Retinal pigment epithelial cell (primary cell): ENCODE measurements at regions not wholly inside any gene's neighbourhood (a gene's known extent, or its start where the extent isn't known, plus 50 kb on each side); places are given as distances from the start of the nearest gene placed in this dataset.
A peak's percentile ranks its signal among the peaks of the same experiment; 100 is the strongest.
"Not testable (repeated sequence)": the region's sequence is repeated elsewhere in the genome, so short reads cannot be mapped to it uniquely, and the experiment has no call there.

ENCODE experiments used
- DNase-seq: peaks from one replicate; pipeline ENCODE4 v3.0.0-alpha.2; 2010; ENCODE audit warnings: low read depth
- H3K4me3 ChIP-seq: 2 replicates; pipeline ENCODE4 v1.5.1; 2011; ENCODE audit warnings: mild to moderate bottlenecking, low read length, control low read depth, moderate library complexity
- TF ChIP-seq, protein P1 (sequence below): conservative IDR thresholded peaks from 2 replicates; pipeline ENCODE4 v1.5.1; 2011; ENCODE audit warnings: low read depth, low read length, control low read depth, inconsistent platforms

DNA sequence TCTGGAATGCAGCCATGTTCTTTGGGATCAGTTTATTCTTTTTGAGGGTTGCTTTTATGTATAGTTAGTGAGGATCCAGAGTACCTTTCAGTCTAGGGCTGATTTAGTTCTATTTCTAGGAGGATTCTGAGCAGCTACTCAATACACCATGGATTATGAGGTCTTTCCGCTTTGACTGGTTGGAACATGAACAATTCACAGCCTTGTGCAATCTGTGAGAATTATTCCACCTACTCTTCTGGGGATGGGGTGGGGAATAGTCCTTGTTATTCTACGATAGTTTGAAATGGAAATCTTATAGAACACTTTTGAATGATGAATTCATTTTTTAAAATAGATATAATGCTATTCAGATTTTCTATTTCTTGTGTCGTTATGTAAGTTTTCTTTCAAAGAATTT is 212.3 kb upstream of the ARRDC3 start:
- H3K4me3 ChIP-seq = no peak overlapping the region
- no peak for DNase-seq
- TF ChIP-seq, protein P1, sequence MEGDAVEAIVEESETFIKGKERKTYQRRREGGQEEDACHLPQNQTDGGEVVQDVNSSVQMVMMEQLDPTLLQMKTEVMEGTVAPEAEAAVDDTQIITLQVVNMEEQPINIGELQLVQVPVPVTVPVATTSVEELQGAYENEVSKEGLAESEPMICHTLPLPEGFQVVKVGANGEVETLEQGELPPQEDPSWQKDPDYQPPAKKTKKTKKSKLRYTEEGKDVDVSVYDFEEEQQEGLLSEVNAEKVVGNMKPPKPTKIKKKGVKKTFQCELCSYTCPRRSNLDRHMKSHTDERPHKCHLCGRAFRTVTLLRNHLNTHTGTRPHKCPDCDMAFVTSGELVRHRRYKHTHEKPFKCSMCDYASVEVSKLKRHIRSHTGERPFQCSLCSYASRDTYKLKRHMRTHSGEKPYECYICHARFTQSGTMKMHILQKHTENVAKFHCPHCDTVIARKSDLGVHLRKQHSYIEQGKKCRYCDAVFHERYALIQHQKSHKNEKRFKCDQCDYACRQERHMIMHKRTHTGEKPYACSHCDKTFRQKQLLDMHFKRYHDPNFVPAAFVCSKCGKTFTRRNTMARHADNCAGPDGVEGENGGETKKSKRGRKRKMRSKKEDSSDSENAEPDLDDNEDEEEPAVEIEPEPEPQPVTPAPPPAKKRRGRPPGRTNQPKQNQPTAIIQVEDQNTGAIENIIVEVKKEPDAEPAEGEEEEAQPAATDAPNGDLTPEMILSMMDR = no peak

DNA sequence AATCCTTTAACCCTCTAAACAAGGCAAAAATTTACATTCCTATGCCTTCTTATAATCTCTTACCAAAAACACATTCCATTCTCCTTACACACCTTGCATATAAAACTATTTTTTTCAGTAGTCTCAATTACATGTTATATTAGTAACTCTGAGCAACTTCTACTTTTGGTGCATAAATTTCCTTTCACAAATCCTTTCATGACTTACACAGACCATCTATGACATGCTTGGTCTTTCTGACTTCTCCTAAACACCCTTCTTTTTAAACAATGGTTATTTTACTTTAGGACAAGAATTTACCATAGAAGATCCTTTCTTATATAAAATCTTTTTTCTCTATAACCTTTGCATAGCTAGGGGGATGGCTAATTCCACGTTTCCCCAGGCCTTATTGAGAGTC is 208.0 kb upstream of the ARRDC3 start:
- TF ChIP-seq, protein P1 = no peak
- no peak overlapping the region for H3K4me3 ChIP-seq
- DNase-seq = no peak

DNA sequence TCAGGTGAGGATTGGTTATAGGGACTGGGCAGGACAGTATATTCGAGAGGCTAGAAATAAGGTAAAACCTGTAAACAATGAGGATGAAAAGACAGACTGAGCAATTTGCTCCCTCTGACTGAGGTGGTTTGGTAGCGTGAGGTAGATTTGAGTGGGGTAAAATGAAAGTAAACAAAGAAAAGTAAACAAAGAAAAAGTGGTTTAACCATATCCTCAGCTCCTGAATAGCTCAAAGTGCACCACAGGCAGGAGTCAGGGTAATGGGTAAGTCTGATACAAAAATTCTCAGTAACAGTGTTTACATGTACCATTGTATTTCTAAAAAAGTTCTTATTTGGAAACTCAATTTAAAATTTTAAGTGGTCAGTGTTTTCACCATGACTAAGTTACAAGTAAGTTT is 203.1 kb upstream of the ARRDC3 start:
- H3K4me3 ChIP-seq = no peak overlapping the region
- no peak for DNase-seq
- TF ChIP-seq, protein P1 = no peak

DNA sequence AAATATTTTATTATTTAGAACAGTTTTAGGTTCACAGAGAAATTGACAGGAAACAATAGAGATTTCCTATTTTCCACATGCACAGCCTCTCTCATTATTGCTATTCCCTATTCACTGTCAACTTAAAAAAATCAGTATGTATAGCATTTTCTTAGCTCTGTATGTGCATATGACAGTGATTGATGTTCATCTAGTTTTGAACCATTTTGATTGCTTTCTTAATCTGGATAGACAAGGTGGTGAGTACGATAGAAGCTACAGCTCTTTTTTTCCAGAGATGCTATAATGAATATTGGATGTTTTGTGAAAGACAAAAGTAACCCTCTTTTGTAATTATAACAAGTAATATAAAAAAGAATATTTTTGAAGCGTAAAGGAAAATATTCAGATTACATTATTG is 201.2 kb upstream of the ARRDC3 start:
- TF ChIP-seq, protein P1 = no peak
- H3K4me3 ChIP-seq = no peak overlapping the region
- DNase-seq = no peak

DNA sequence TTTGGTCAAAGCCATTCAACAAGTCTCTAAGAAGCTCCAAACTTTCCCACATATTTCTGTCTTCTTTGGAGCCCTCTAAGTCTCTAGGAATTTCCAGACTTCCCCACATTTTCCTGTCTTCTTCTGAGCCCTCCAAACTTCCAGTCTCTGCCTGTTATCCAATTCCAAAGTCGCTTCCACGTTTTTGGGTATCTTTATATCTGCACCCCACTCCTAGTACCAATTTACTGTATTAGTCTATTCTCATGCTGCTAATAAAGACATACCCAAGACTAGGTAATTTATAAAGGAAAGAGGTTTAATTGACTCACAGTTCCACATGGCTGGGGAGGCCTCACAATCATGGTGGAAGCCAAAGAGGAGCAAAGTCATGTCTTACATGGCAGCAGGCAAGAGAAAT is 182.9 kb upstream of the ARRDC3 start:
- not testable (repeated sequence) for DNase-seq, H3K4me3 ChIP-seq

DNA sequence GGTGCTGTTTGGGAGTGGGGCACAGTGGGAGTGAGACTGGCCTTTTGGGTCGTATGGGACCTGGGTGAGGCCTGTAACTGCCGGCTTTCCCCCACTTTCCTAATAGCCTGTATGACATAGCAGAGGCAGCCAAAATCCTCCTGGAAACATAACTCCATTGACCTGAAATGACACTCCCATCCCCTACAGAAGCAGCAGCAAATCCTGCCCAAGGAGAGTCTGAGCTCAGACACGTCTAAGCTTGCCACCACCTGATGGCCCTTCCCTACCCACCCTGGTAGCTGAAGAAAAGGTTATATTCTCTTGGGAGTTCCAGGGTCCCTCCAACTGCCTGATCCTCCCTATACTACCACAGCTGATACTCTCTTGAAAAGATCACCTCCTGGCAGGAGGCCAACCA is 179.8 kb upstream of the ARRDC3 start:
- no peak overlapping the region for H3K4me3 ChIP-seq
- TF ChIP-seq, protein P1 = no peak
- DNase-seq = no peak

DNA sequence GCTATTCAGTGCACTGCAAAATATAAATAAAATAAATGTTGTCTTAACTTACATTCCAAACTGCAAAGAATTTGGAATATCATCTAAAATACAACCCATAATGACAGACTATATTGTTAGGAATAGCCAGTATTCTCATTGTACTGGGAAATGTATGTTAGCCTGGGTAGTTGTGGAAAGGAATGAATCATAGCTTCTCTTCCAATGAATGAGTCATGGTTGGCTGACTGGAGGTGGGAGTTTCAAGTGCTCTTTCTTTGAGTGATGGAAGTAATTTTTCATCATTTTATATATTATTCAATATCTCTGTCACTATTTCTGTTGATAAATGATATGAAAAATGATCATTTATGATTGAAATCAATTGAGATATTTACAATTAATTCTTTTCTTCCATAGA is 158.6 kb upstream of the ARRDC3 start:
- no peak overlapping the region for H3K4me3 ChIP-seq
- DNase-seq = peak; percentile 19
- TF ChIP-seq, protein P1 = no peak

DNA sequence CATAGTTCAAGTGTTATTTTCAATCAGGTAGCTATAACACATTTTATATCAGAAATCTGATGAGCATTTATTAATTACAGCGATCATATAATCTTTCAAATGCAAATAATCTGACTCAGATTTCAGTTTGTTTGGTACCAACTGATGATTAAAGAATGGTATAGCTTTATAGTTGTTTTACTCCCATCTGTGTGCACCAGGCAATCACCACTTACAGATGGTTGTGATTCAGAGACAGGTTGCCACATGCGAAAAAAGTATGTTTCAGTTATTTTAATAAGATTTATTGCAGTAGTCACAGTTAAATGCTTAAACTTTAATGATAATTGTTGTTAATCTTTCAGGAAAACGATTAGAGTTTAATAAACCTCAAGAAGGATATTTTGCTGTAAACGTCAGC is 155.1 kb upstream of the ARRDC3 start:
- DNase-seq = no peak
- TF ChIP-seq, protein P1 = no peak
- H3K4me3 ChIP-seq = no peak overlapping the region
